WTC11 (cell line): ENCODE measurements at regions not wholly inside any gene's neighbourhood (a gene's known extent, or its start where the extent isn't known, plus 50 kb on each side); places are given as distances from the start of the nearest gene placed in this dataset.

Experiments
- ATAC-seq: fragments of 200-7000 bp; cut with Tn5 transposase; 2 replicates; pipeline ENCODE4 v1.10.0; 2021; ENCODE audit warnings: mild to moderate bottlenecking, moderate library complexity
- CTCF ChIA-PET: fragments of 300-600 bp; sonication (Branson Sonifier 250); formaldehyde crosslinking; loops from one replicate; lab custom pipeline; 2021; ENCODE audit warnings: antibody characterized with exemption; lab: Charles Lee
- POLR2A ChIA-PET: fragments of 350-600 bp; sonication (Branson Sonifier 250); formaldehyde crosslinking; loops from one replicate; lab custom pipeline; 2021; ENCODE audit warnings: antibody characterized with exemption; lab: Charles Lee
- DNase-seq: peaks from one replicate; pipeline ENCODE4 v3.0.0; 2021; ENCODE audit warnings: low spot score
- H3K27ac Mint-ChIP-seq: 2 replicates; pipeline ENCODE4 v1.8.0; 2021; ENCODE audit warnings: mixed read lengths
- H3K27me3 Mint-ChIP-seq: 2 replicates; pipeline ENCODE4 v1.8.0; 2021; ENCODE audit warnings: low read depth, mild to moderate bottlenecking, moderate library complexity, mixed read lengths
- H3K36me3 Mint-ChIP-seq: 2 replicates; pipeline ENCODE4 v1.8.0; 2021; ENCODE audit warnings: mixed read lengths
- H3K4me1 Mint-ChIP-seq: 2 replicates; pipeline ENCODE4 v1.8.0; 2022; ENCODE audit warnings: mixed read lengths
- H3K4me3 Mint-ChIP-seq: 2 replicates; pipeline ENCODE4 v1.8.0; 2021; ENCODE audit warnings: mild to moderate bottlenecking, moderate library complexity, mixed read lengths
- H3K9me3 Mint-ChIP-seq: 2 replicates; pipeline ENCODE4 v1.8.0; 2021; ENCODE audit warnings: mixed read lengths
- ARID4B ChIP-seq: sonication (generic); formaldehyde crosslinking; IDR thresholded peaks from 2 replicates; pipeline ENCODE4 v1.8.0; 2023; ENCODE audit warnings: missing genetic modification reagents, mild to moderate bottlenecking, borderline replicate concordance
- ATF2 ChIP-seq: sonication (generic); formaldehyde crosslinking; IDR thresholded peaks from 2 replicates; pipeline ENCODE4 v1.8.1; 2022; ENCODE audit warnings: low read depth, missing genetic modification reagents, borderline replicate concordance
- ATF6 ChIP-seq: sonication (generic); formaldehyde crosslinking; IDR thresholded peaks from 2 replicates; pipeline ENCODE4 v1.8.1; 2023; ENCODE audit warnings: mild to moderate bottlenecking, missing genetic modification reagents
- CBFB ChIP-seq: sonication (generic); formaldehyde crosslinking; IDR thresholded peaks from 2 replicates; pipeline ENCODE4 v1.8.1; 2022; ENCODE audit warnings: mild to moderate bottlenecking, low read depth, missing genetic modification reagents
- CREM ChIP-seq: sonication (generic); formaldehyde crosslinking; IDR thresholded peaks from 2 replicates; pipeline ENCODE4 v1.8.1; 2022; ENCODE audit warnings: mild to moderate bottlenecking, missing genetic modification reagents, moderate library complexity
- EMX1 ChIP-seq: fragments of 250-450 bp; sonication (Bioruptor Pico); IDR thresholded peaks from 2 replicates; pipeline ENCODE4 v1.8.0; 2021; ENCODE audit warnings: mild to moderate bottlenecking
- HMGA2 ChIP-seq: fragments of 250-450 bp; sonication (Bioruptor Pico); IDR thresholded peaks from 2 replicates; pipeline ENCODE4 v1.4.0; 2021; ENCODE audit warnings: mild to moderate bottlenecking, moderate library complexity
- MXD4 ChIP-seq: fragments of 250-450 bp; sonication (Bioruptor Pico); IDR thresholded peaks from 2 replicates; pipeline ENCODE4 v1.8.0; 2021; ENCODE audit warnings: mild to moderate bottlenecking, moderate library complexity, borderline replicate concordance
- MYBL2 ChIP-seq: sonication (generic); formaldehyde crosslinking; IDR thresholded peaks from 2 replicates; pipeline ENCODE4 v1.8.1; 2023; ENCODE audit warnings: mild to moderate bottlenecking, moderate library complexity, missing genetic modification reagents
- NFATC4 ChIP-seq: fragments of 250-450 bp; sonication (Bioruptor Pico); IDR thresholded peaks from 2 replicates; pipeline ENCODE4 v1.9.0; 2021; ENCODE audit warnings: mild to moderate bottlenecking
- NR2C2 ChIP-seq: sonication (generic); formaldehyde crosslinking; IDR thresholded peaks from 2 replicates; pipeline ENCODE4 v1.8.0; 2022; ENCODE audit warnings: mild to moderate bottlenecking, missing genetic modification reagents
- NR3C1 ChIP-seq: sonication (generic); formaldehyde crosslinking; conservative IDR thresholded peaks from 2 replicates; pipeline ENCODE4 v1.8.1; 2023; ENCODE audit warnings: low read depth, mild to moderate bottlenecking, missing genetic modification reagents
- RORB ChIP-seq: fragments of 250-450 bp; sonication (Bioruptor Pico); IDR thresholded peaks from 2 replicates; pipeline ENCODE4 v1.9.0; 2021; ENCODE audit warnings: mild to moderate bottlenecking
- SMAD4 ChIP-seq: sonication (generic); formaldehyde crosslinking; IDR thresholded peaks from 2 replicates; pipeline ENCODE4 v1.8.0; 2022; ENCODE audit warnings: mild to moderate bottlenecking, missing genetic modification reagents
- TEAD4 ChIP-seq: sonication (generic); formaldehyde crosslinking; IDR thresholded peaks from 2 replicates; pipeline ENCODE4 v1.8.0; 2022; ENCODE audit warnings: mild to moderate bottlenecking, missing genetic modification reagents
- ZNF138 ChIP-seq: sonication (generic); formaldehyde crosslinking; conservative IDR thresholded peaks from 2 replicates; pipeline ENCODE4 v1.8.1; 2022; ENCODE audit warnings: mild to moderate bottlenecking, moderate library complexity, missing genetic modification reagents
- ZNF232 ChIP-seq: sonication (generic); formaldehyde crosslinking; IDR thresholded peaks from 2 replicates; pipeline ENCODE4 v1.8.0; 2022; ENCODE audit warnings: mild to moderate bottlenecking, missing genetic modification reagents
- ZNF671 ChIP-seq: fragments of 250-450 bp; sonication (Bioruptor Pico); IDR thresholded peaks from 2 replicates; pipeline ENCODE4 v1.8.0; 2021; ENCODE audit warnings: mild to moderate bottlenecking
- ZSCAN18 ChIP-seq: fragments of 250-450 bp; sonication (Bioruptor Pico); IDR thresholded peaks from 2 replicates; pipeline ENCODE4 v2.1.2; 2022; ENCODE audit warnings: mild to moderate bottlenecking, moderate library complexity

GRCh38 chr2:138327967-138328366, 173.6 kb upstream of the SPOPL start (continued):
- TF ChIP-seq ARID4B (CRISPR knock-in tag): no peak
- no peak for TF ChIP-seq ZSCAN18 (CRISPR knock-in tag)
- no peak for TF ChIP-seq NR2C2 (CRISPR knock-in tag)
- no peak for TF ChIP-seq SMAD4
- no peak for TF ChIP-seq CREM (CRISPR knock-in tag)

- Mint-ChIP-seq H3K4me3 (no peak overlapping the region), H3K4me1 (no peaks in the 10 kb centered on the region), H3K27ac (no peak overlapping the region), H3K36me3 (no peaks in the 10 kb centered on the region), H3K9me3 (no peaks in the 10 kb centered on the region), H3K27me3 (no peaks in the 10 kb centered on the region)
- no peak for TF ChIP-seq ZNF671 (CRISPR knock-in tag)
- no peak for TF ChIP-seq RORB (CRISPR knock-in tag)
- TF ChIP-seq MXD4 (CRISPR knock-in tag): no peak
- no peak for TF ChIP-seq NFATC4
- TF ChIP-seq ATF6 (CRISPR knock-in tag): no peak
- TF ChIP-seq TEAD4 (CRISPR knock-in tag): no peak
- TF ChIP-seq ZNF232 (CRISPR knock-in tag): no peak
- TF ChIP-seq CBFB: no peak
- TF ChIP-seq NR2C2 (CRISPR knock-in tag): no peak
- no peak for TF ChIP-seq CREM (CRISPR knock-in tag)
- POLR2A ChIA-PET: no interaction called here
- ATAC-seq (no peak), DNase-seq (no peak)
- CTCF ChIA-PET: no interaction called here
Observed at GRCh38 chr2:138329162-138329561, 172.4 kb upstream of the SPOPL start.

GRCh38 chr2:138329591-138329990, 172.0 kb upstream of the SPOPL start:
- no peaks in the 10 kb centered on the region for H3K4me1 Mint-ChIP-seq
- no peak for TF ChIP-seq ATF2 (CRISPR knock-in tag)
- no peak for TF ChIP-seq NR3C1
- TF ChIP-seq ATF6 (CRISPR knock-in tag): no peak
- no peak for TF ChIP-seq EMX1 (CRISPR knock-in tag)
- no peak for TF ChIP-seq HMGA2 (CRISPR knock-in tag)
- no peak for TF ChIP-seq MYBL2 (CRISPR knock-in tag)
- no peak for TF ChIP-seq ZNF138
- TF ChIP-seq, all 79 proteins: peak for 0
- H3K27ac Mint-ChIP-seq: no peak overlapping the region
- no peak for DNase-seq
- ATAC-seq: no peak
- no peaks in the 10 kb centered on the region for H3K9me3 Mint-ChIP-seq
- no peak overlapping the region for H3K4me3 Mint-ChIP-seq
- no peaks in the 10 kb centered on the region for H3K36me3 Mint-ChIP-seq
- ChIA-PET POLR2A (no interaction called here), CTCF (no interaction called here)
- no peaks in the 10 kb centered on the region for H3K27me3 Mint-ChIP-seq
